GM19351 (cell line): ENCODE measurements at regions not wholly inside any gene's neighbourhood (a gene's known extent, or its start where the extent isn't known, plus 50 kb on each side); places are given as distances from the start of the nearest gene placed in this dataset.

Source experiments
- ATAC-seq: cut with Tn5 transposase; IDR thresholded peaks from one replicate; pipeline ENCODE4 v1.9.1; 2021; ENCODE audit warnings: mild to moderate bottlenecking, moderate library complexity; ENCODE audit not compliant: unreplicated experiment

DNA sequence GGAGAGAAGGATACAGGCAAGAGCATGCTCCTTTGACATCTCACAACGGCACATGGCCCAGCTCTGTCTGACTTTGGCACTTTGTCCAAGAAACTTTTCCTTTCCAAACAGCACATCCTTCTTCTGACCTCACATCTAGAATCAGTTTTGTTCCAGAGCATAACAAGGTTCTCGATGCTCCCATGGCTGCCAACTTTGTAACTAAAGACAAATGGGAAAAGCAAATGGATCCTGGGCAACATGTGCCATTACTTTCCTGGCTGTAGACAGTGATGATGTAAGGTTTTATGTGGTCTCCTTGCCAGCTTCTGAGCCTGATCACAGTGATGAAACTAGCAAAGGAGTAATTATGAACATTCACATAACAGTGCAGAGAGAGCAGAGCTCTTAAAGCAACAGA, 171.8 kb upstream of the C1orf87 start:
- no peak for ATAC-seq

DNA sequence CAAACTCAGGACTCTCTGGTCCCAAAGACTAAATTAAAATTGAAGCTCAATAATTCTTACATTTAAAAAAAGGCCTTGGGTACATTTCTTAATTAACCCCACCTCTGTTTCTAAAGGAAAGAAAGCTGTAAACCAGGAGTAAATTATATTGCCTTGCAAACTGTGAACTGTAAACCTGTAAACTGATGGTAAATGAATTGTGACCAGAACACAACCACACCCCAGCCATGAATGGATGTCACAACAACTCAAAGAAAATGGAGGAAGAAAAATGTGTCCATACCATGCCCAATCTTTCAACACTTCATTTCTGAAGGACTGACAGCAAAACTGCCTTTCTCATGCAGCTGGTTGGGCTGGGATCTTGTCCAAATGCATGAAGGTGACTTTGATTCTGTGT, 171.3 kb upstream of the C1orf87 start:
- no peak for ATAC-seq

DNA sequence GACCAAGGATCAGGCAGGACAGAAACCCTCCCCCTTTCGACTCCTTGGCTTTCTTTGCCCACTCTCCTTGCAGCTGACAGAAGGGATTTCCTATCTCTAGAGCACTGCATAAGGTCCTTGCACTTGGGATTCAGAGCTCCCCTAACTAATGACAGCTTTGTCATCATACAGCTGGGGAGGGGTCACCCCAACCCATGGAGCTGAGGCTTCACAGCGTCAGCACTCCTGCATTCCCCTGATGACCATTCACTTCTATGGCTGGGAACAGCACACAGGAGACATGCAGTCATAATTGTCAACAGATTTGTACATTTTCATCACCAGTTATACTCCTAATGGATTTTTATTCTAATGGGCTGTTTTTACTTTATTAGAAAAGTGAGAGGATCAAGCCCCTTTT, 161.7 kb upstream of the C1orf87 start:
- no peak for ATAC-seq

DNA sequence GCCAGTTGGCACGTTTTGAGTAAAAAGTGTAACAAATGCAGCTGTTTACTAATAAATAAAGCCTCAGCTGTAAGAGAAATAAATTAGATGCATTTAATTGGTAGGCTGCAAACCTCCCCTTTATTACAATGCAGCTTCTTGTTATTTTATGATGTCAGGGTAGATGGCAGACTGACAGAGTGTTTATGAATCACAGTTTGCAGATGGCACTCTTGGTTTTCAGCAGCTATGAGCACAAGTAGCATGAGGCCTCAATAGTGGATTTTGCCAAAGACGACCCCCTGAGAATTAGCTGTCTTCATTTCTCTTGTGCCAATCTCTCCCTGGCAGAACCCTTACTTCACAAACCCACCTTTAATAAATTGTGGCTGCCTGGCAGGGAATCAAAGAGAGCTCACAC, 161.2 kb upstream of the C1orf87 start:
- no peak for ATAC-seq

DNA sequence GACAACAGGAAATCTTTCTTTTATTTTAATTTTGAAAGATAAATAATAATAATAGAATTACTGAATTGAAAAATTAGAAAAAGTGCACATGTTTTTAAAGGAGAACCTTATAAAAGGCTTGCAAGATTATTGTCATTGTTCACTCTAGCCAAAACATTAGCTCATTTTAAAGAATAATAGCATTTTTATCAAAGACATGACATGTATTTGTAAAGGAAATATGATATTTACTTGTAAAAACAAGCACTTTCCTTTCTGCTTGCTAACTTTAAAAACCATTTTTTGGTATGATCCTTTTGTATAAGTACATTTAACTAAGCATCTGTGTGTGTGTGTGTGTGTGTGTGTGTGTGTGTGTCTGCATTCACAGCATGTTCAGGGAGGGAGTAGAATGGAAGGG, 156.3 kb upstream of the C1orf87 start:
- no peak for ATAC-seq

DNA sequence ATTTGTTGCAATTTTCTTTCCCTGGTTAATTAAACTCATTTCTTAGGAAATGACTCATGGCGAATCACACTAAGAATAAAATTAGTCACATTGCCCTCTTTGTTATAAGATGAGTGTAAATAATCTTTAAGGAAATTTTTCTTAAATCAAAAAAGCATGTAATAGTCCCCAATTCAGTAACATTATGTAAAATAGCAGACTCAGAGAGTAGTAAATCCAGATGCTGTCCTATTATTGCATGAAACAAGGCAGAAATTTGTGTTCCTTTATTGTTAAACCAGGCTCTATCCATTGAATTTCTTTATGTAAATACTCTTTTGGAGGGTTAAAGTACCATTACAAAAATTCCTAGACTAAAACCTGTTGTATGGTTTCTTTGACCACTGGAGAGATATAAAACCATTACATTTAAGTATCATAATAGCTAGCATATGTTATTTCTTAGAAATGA, 154.5 kb upstream of the C1orf87 start:
- no peak for ATAC-seq

DNA sequence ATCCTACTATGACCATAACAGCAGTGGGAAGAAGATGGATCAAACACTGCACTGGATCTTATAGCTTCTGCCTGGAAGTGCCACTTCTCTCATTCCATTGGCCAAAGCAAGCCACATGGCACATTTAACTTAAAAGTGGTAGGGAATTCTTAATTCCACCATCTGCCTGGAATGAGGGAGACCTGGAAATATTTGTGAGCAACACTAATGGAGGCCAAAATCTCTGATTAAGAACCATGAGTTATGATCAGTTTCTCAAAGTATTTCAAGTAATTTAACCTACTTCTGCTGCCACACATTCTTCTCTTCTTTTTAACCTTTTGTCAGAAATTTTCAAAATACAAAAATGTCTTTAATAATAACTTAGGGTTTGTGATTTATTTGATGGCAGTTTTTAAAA, 154.0 kb upstream of the C1orf87 start:
- ATAC-seq, result no peak

DNA sequence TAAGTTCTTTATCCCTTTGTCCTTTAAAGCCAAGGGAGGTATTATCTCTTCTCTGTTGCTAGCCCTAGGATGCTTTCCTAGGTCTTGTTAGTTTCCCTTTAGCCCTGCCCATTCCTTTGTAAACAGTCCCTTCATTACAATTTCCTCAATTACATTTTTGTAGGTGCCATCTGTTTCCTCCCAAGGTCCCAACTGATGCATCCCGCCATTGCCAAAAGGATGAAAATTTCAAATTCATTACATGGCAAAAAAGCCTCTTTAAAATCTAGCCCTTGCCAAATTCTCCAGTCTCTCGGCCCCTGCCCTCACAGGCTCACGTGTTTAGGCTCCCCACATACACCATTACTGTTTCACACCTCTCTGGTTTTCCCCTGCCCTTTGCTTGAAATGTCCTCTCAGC, 151.9 kb upstream of the C1orf87 start:
- ATAC-seq, result no peak

DNA sequence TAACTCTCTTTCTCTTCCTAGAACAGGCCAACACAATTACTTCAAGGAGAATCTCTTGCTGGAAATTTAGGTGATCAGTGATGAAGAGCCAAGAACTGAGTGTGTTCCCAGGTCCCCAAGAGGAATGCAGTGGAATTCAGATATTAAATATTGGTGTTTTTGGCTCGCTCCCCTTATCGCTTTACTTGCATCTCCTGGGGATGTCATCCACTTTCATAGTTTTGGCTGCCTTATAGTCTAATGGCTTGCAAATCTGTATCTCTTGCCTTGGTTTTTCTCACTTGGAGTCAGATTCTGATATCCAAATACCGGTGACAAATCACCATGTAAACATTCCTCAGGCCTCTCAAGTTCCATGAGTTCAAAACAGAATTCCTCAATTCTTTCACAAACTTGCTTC, 151.0 kb upstream of the C1orf87 start:
- ATAC-seq, result no peak

DNA sequence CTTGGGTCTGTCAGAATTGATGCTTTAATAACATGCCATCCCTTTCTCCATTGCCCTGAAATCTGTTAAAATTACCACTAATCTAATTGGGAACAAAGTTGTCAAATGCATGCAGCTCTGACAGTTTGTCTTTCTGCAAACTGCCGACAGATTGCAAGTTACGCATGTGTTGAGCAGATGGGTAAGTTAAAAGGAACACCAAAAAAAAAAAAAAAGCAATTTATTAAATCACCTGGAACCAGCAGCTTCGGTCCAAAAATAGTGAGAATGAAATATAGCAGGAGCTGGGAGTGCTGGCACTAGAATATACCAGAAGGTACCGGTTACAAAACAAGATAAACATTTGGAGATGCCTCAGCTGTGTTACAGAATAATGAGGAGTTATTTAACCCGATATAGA, 149.6 kb upstream of the C1orf87 start:
- no peak for ATAC-seq

DNA sequence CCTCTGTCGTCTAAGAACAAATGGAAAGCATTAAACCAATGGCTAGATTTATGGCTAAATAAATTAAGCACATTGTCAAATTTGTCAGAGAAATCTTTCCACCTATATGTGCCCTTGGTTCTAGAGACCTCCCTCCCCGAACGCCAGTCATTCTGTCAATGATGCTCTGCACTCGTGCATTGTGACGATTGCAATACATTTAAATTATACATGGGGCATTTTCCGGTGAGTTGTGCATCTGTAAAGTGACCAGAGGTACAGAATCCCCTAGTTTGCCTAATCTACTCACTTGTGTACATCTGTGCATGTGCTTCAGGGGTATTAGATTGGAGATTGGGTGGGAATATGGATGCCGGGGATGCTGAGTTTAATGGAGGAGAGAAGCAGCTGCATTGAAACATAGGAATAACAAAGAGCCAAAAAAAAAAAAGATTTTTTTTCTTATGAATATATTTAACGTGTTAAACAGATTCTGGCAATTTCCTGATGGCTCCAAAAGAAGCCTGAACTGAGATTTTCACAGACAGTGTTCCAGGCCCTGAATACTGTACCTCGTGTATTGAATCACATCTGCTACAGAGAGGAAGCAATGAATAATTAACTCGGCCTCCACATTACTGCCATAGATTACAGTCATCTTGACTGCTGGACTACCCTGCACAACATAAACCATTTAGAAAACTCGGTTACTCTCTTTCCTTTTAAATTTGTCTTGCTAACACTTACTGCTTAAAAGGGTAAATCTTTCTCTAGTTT, 149.0 kb upstream of the C1orf87 start:
- no peak for ATAC-seq

DNA sequence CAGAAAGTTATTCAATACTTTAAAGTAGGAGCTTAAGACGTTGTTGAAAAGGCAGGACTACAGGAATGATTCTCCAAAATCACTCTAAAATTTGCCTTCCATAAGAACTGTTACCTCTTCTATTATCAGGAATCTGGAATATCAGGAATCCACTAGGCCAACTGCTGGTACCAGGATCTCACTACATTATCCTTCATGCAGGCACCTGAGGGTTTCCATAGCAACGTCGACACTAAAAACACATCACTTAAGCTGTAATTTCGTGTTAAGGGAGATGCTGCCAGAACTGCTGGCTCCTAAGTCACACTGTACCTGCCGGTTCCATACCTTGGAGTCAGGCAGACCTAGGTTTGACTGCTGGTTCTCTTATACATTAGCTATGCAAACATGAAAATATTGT, 139.7 kb upstream of the C1orf87 start:
- no peak for ATAC-seq

DNA sequence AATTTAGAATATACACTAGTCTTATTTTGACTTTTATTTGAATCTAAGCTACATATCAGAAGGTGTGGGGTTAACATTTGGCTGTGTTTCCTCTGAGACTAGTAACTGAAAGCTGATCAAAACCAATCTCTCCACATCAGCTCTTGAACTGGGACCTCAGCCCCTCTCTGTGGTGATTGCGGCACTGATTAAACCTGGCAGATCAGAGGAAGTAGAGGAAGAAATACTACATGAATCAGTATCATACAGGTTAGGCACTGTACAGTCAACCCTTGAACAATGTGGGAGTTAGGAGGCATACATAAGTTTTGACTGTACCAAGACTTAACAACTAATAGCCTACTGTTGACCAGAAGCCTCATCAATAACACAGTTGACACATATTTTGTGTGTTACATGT, 122.5 kb upstream of the C1orf87 start:
- no peak for ATAC-seq

DNA sequence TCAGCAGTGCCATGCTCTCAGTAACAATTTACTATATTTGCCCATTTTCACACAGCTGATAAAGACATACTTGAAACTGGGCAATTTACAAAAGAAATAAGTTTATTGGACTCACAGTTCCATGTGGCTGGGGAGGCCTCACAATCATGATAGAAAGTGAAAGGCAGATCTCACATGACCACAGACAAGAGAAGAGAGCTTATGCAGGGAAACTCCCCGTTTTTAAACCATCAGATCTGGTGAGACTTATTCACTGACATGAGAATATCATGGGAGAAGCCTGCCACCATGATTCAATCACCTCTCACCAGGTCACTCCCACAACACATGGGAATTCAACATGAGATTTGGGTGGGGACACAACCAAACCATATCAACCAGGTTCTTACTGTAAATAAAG, 112.1 kb upstream of the C1orf87 start:
- ATAC-seq, result no peak

DNA sequence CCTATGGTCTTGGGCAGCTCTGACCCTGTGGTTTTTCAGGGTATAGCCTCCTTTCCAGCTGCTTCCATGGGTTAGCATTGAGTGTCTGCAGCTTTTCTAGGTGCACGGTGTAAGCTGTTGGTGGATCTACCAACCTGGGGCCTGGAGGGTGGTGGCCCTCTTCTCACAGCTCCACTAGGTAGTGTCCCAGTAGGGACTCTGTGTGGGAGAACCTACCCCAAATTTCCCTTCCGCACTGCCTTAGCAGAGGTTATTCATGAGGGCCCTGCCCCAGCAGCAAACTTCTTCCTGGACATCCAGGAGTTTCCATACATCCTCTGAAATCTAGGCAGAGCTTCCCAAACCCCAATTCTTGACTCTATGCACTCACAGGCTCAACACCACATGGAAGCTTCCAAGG, 111.0 kb upstream of the C1orf87 start:
- no peak for ATAC-seq

DNA sequence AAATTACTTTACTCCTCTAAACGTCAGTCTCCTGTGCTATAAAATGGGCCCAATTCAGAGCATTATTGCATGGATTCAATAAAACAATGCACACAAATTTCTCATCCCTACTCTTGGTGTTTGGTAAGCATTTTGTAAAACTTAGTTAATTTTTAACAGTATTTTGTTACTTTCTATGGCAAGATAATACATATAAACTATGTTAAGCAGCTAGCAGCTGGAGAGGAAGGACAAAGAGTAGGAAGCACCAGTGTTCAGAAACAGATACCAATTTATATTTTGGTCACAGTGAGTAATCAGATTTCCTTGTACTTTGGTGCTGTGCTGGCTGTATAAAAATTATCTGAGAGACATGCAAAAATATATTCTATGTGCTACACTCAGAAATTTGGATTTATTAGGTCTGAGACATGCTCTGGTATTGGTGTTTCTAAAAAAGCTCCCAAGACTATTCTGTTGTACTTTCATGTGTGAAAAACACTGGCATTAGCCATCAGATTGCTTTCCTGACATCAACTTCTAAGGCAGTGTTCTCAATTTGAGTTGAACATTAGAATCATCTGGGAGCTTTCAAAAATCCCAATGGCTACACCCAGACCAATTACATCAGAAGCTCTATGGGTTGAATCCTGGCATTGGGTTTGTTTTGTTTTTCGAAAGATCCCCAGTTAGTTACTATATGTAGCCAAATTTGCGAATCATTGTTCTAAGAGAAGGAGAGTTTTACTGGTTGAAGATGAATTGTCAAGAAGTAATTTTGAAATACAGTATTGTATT, 100.3 kb upstream of the C1orf87 start:
- no peak for ATAC-seq

DNA sequence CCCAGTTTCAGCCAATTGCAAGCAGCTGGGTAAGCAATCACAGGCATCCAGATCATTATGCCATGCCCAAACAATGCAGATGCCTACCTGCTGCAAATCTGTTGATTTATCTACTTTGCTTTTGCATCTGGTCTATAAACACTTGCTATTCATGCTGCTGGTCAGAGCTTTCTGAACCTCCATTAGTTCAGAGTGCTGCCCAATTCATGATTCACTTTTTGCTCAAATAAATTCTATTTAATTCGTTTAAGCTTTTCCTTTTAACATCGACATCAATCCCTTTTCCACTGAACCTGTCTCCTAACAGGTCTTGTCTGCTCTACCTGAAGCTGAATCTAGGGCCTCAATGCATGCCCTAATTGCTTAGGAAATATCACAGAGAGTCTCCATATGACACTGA, 99.4 kb upstream of the C1orf87 start:
- no peak for ATAC-seq

DNA sequence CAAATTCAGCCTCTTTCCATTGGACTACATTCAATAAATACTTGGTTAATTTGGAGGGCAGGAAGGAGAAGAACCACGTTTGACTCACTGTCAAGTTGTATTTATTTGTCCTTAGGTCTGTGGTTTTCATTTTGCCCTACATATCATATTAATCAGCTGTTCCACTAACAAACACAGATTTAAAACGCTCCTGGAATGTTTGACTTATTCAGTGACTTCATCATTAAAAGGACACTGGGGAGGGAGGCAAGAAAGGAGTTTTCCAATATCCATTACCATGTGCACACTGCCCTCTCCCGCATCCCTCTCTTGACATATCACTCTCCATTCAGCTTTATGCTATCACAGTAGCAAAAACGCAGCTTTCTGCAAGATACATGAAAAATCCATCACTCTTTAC, 98.2 kb upstream of the C1orf87 start:
- no peak for ATAC-seq

DNA sequence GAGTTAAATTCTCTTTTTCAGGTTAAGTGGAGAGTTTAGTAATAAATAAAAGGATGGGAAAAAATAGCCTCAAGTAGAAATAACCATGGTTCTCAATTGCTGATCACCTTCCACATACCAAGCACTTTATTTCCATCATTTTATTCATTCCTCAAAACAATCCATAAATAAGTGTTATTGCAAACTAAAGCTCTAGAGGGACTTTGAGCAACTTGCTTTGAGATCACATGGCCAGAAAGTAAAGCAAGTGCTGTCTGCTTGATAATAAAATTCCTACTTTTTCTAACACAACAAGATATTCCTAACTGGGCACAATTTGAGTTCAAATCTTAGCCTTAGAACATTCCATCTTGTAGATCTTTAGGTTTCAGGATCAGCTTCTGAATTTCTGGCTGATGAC, 97.1 kb upstream of the C1orf87 start:
- ATAC-seq, result no peak

DNA sequence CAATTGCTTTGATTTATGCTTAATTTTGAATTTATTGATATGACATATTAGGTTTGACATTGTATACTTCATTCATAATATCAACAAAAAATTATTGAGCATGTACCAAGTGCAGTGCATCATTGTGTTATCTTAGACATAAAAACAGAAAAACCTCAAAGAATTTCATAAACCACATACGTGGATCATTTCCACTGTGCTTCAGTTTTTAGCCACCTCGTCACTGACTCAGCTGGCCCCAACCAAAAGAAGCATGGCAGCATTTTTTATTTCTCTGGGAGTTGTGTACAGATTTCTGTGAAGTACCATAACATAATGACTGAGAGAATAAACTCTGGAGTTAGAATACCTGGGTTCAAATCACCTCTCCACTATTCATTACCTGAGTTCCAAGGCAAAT, 95.6 kb upstream of the C1orf87 start:
- no peak for ATAC-seq

DNA sequence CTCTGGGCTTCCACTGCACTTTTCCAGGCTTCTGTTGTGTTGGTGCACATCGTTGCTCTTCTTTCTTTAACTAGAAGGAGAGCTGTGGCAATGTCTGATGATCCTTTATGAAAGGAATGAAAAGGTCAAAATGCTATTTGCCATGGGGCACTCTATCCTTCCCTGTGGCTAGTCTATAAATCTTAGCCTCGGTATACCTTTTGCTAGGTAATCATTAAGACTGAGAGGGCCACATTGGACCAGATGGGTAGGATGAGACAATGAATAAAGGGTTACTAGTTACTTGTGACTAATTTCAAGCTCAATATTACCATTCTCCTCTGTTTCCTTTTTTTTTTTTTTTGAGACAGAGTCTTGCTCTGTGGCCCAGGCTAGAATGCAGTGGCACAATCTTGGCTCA, 89.4 kb upstream of the C1orf87 start:
- ATAC-seq, result no peak

DNA sequence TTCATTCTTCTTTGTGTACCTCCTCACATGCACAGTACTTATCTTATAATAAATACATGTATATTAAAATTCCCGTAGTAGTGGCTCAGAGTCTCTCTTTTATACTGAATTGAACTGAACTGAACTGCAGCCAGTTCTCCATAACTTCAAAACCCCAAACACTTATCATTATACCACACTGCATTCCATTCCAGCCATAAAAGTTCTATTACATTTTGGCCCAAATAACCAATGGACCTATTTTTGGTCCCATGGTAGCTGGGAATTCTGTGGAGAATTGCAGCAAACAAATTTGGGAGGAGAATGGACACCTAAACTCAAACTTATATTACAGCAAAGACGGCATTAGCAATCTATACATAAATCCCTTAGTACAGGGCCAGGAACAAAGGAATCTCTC, 86.6 kb upstream of the C1orf87 start:
- no peak for ATAC-seq

DNA sequence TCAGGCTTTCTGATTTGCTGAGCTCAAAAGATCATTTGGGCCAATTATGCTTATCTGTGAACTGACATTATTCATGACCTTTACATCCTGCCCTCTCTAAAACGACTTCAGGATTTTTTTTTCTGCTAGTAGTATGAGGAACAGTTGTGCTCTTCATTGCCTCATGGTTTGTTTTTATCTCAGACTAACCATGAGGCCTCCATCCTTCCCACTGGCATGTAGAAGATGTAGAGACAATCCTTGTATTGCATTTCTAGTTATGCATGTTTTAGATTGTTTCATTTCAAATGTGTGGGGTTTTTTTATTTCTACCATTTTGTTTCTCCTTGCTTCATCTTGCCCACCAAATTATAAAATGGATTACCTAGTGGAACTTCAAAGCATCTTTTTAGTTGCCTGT, 82.8 kb upstream of the C1orf87 start:
- no peak for ATAC-seq
